CD4-positive, alpha-beta T cell treated with Interleukin-6 for 4 hours (primary cell): ENCODE measurements at regions not wholly inside any gene's neighbourhood (a gene's known extent, or its start where the extent isn't known, plus 50 kb on each side); places are given as distances from the start of the nearest gene placed in this dataset.
"Not testable (repeated sequence)": the region's sequence is repeated elsewhere in the genome, so short reads cannot be mapped to it uniquely, and the experiment has no call there.

Experiments used
- DNase-seq: peaks from one replicate; pipeline ENCODE4 v3.0.0-alpha.2; 2020; ENCODE audit warnings: mixed read lengths

- no peak for DNase-seq
These were observed 82.5 kb upstream of the SULF2 start for GRCh38 chr20:47867831-47868230.

DNA sequence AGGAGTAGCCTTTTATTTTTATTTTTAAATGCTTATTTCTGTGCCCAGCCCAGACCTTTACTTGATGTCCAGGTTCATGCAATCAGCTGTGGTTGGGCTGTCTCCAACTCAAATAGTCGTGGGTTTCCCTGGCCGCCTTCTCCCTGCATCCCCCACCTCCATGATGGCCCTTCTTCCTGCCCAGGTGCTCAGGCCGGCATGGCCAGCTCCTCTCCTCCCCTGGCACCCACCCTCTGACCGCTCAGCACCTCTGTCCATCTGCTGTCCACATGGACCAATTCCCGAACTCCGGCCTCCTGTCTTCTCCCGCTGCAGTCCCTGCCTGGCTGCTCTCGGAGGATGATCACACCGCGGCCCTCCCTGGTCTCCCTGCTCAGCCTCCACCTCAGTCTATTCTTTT is 81.2 kb upstream of the SULF2 start:
- no peak for DNase-seq

- DNase-seq, result no peak
These were observed 80.6 kb upstream of the SULF2 start for GRCh38 chr20:47865912-47866311.

- no peak for DNase-seq
These were observed 80.2 kb upstream of the SULF2 start for GRCh38 chr20:47865451-47865850.

DNA sequence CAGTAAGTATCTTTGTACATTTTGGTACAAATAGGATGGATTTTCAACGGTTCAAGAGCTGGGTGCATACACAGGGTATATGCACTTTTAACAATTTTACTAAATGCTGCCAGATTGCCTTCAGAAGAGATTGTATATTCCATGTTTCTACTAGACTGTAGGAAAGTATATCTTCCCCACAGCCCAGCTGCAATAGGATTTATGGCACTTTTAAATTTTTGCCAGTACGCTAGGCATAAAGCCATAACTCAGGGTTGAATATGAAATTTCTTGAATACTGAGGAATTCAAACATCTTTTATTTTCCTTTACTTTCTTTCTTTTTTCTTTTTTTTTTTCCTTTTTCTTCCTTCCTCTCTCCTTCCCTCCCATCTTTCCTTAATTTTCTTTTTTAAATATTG is 78.7 kb upstream of the SULF2 start:
- no peak for DNase-seq

GRCh38 chr20:47863315-47863965 is 78.2 kb upstream of the SULF2 start:
- no peak for DNase-seq

GRCh38 chr20:47862574-47863240 is 77.4 kb upstream of the SULF2 start:
- no peak for DNase-seq

- DNase-seq, result no peak
These were observed 75.8 kb upstream of the SULF2 start for GRCh38 chr20:47861116-47861515.

DNA sequence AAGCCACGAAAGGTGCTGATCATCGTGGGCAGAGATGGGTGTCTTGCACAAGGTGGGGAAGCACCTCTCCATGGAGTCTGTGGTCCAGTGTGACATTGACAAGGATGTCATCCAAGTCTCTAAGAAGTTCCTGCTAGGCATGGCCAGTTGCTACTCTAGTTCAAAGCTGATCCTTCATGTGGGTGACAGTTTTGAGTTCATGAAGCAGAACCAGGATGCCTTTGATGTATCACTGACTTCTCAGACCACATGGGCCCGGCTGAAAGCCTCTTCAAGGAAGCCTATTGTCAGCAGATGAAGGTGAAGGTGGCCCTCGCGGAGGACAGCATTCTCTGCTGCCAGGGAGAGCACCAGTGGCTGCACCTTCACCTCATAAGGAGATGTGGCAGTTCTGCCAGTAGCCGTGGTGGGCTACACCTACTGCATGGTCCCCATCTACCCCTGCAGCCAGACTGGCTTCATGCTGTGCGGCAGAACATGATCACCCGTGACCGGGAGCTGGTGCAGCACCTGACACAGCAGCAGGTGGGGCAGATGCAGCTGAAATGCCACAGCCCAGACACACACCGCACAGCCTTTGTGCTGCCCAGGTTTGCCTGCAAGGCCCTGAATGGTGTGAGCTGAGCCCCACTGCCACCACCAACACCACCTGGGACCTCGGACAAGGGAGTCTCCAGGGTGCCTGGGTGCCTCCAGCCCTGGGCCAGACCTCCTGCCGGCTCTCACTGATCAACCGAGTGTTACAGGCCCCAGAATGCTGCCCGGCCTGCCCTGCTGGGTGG is 75.0 kb upstream of the SULF2 start:
- DNase-seq, result no peak

GRCh38 chr20:47859278-47859677 is 74.0 kb upstream of the SULF2 start:
- DNase-seq, result no peak

DNA sequence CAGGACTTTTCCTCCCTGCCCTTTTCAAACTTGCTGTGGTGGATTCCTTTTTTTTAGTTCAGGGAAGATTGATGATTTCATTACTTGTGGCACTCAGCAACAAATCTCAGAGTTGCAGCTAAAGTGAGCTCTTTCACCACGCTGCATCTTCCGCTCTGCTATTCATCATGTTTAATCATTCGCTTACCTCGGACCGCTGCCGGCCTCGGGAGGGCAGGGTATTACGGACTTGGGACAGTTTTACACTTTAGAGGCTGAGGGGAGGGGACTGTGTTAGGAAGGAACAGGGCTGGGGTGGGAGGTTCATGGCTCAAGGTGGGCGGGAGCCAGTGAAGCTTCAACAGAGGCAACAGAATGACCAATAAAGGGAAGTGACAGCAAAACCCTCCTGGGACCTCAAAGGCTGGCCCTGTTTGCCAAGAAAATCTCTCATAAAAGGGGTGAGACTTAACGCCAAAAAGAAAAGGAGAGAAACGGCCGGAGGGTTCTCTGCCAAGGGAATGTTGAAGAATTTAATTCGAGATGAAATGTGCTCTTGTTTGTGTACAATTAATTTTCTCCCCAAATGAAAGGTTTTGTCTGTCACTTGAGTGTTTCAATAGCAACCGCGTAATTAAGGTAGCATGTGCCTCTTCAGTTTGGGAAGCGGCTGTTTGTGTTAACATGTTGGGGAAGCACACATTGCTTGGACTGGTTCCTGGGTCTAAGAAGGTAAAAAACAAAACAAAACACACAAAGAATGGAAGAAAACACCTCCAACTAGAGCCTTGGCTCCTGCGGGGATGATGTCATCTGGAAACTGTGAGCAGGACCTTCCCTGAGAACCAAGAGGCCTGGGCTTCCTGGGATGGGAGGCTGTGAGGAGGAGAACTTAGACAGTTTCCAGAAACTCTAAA is 72.5 kb upstream of the SULF2 start:
- DNase-seq, result no peak

GRCh38 chr20:47857187-47857568 is 71.9 kb upstream of the SULF2 start:
- DNase-seq, result no peak

GRCh38 chr20:47855799-47856198 is 70.5 kb upstream of the SULF2 start:
- no peak for DNase-seq

- DNase-seq, result no peak
These were observed 69.5 kb upstream of the SULF2 start for GRCh38 chr20:47854687-47855212.

- DNase-seq, result no peak
These were observed 66.5 kb upstream of the SULF2 start for GRCh38 chr20:47851774-47852173.

DNA sequence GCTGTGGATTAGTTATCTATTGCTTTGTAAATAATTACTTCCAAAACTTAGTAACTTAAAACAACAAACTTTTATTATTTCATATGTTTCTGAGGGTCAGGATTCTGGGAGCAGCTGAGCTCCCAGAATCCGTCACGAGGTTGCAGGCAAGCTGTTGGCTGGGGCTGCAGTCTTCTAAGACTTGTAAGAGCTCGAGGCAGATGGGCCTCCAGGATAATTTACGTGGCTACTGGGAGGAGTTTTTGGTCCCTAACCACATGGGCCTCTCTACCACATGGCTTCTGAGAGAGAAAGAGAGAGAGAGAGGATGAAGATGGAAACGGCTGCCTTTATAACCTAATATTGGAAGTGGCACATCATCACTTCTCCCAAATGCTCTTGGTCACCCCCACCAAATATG is 64.9 kb upstream of the SULF2 start:
- no peak for DNase-seq

DNA sequence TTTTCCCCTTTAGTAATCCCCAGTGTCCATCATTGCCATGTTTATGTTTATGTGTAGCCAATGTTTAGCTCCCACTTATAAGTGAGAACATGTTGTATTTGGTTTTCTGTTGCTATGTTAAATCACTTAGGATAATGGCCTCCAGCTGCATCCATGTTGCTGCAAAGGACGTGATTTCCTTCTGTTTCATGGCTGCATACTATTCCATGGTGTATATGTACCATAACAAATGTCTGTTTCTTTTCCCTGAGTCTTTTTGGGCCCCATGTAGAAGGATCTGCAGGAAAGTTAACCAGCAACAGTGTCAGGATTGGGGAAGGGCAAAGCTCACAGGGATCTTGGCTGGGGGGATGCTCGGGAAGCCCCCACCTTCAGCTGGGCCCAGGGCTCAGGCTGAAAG is 64.3 kb upstream of the SULF2 start:
- DNase-seq, result no peak

DNA sequence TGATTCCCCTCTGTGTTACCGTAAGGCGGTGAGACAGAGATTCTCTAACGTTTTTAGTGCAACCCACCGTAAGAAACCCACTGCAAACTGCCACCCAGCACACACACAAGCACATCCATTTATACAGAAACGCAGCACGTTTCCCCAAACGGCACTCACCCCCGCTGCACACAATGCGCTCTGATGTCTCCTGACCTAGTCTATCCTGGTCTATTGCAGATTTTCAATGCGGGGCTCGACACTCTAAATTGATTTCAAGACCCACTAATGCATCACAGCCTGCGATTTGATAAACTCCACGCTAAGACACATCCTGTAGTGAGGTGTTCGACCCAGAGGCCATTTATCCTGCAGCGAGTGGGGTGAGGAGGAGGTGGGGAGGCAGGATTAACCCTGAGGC is 63.7 kb upstream of the SULF2 start:
- DNase-seq, result no peak

DNA sequence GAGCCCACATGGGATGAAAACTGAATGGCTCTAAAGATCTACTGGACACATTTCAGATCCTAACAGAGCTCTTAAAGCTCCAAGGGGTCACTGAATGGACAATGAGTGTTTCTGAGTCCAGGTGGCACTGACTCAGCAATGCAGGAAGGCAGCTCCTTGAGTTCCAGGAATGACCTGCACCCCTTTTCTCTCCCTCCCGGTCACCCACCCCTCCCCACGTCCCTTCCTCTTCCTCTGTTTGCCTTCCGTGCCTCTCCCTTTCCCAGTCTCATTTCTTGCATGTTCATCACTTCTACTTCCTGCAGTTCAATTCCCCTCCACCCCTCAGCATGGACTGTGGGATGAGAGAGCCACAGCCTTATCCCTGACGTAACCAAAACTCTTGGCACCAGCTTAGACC is 63.3 kb upstream of the SULF2 start:
- DNase-seq, result not testable (repeated sequence)

- no peak for DNase-seq
These were observed 62.7 kb upstream of the SULF2 start for GRCh38 chr20:47847884-47848485.

DNA sequence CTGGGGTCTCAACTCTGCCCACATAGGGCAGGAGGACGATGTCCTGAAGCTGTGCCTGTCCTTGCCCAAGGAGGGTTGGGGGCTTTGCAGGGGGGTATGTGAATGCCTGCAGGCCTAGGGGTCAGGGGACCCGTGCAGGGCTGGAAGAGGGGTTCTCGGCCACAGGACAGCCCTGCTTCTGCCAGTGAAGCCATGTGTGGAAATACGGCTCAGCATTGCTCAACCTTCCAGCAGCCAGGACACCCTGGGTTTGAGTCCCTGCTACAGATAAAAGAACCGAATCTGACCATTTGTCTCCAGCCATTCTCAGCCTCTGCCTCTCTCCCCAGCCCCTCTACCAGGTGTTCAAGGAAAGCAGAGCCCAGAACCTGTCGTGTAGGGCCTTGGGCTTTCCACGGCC is 61.9 kb upstream of the SULF2 start:
- DNase-seq, result not testable (repeated sequence)

- not testable (repeated sequence) for DNase-seq
These were observed 61.4 kb upstream of the SULF2 start for GRCh38 chr20:47846651-47847050.
